GM19238 (cell line): ENCODE measurements at regions not wholly inside any gene's neighbourhood (a gene's known extent, or its start where the extent isn't known, plus 50 kb on each side); places are given as distances from the start of the nearest gene placed in this dataset.

Experiments
- DNase-seq: peaks from one replicate; pipeline ENCODE4 v3.0.0; 2011; ENCODE audit warnings: low spot score; ENCODE audit not compliant: insufficient read length

GRCh38 chr11:19661827-19662226 lies 50.8 kb upstream of the NAV2 start:
- no peak for DNase-seq

- DNase-seq: peak; percentile 62
These were observed 52.6 kb upstream of the NAV2 start for GRCh38 chr11:19660076-19660475.

- DNase-seq: no peak
These were observed 53.1 kb upstream of the NAV2 start for GRCh38 chr11:19659529-19659928.

DNA sequence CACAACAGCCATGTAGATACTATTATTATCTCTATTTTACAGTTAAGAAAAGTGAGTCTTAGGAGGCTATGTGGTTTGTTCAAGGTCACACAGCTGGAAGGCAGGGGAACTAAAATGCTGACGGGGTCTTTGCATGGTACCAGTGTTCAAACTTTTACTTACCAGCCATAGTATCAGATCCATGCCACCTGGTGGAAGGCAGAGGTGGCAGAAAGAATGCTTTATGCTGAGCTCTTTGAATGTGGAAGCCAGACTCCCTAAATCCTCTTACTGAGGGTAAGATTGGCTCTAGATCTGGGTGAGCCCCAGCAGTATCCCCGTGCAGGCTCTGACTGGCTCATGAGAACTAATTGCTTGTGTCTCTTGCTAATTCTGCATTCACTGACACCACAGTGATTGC lies 54.3 kb upstream of the NAV2 start:
- no peak for DNase-seq

GRCh38 chr11:19656140-19656541 lies 56.5 kb upstream of the NAV2 start:
- no peak for DNase-seq

GRCh38 chr11:19652623-19653375 lies 59.8 kb upstream of the NAV2 start:
- no peak for DNase-seq

- DNase-seq: no peak
These were observed 61.0 kb upstream of the NAV2 start for GRCh38 chr11:19651653-19652052.

- DNase-seq: no peak
These were observed 61.6 kb upstream of the NAV2 start for GRCh38 chr11:19651028-19651427.

DNA sequence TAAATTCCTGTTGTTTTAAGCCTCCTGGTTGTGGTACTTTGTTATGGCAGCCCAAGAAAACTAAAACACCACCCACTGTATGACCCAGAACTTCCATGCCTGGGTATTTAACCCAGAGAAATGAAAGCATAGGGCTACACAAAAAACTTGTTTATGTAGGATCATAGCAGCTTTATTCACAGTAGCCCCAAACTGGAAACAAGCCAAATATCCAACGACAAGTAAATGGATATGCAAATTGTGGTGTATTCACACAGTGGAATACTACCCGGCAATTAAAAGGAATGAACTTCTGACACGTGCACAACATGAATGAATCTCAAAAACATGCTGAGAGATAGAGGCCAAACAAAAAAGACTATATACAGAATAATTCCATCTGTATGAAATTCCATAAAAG lies 62.2 kb upstream of the NAV2 start:
- DNase-seq: no peak

DNA sequence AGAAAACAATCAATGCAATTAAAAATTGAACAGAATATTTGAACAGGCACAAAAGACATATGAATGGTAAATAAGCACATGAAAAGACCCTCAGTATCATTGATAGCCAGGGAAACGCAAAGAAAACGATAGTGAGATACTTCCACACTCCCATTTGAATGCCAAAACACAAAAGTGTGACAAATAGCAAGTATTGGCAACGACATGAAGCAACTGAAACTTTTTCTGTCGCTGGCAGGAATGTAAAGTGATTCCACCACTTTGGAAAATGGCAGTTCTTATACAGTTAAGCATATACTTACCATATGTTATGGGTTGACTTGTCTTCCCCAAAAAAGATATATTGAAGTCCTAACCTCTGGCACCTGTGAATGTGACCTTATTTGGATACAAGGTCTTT lies 62.9 kb upstream of the NAV2 start:
- DNase-seq: no peak

- DNase-seq: no peak
These were observed 64.3 kb upstream of the NAV2 start for GRCh38 chr11:19648321-19648720.

GRCh38 chr11:19647816-19648215 lies 64.8 kb upstream of the NAV2 start:
- no peak for DNase-seq

DNA sequence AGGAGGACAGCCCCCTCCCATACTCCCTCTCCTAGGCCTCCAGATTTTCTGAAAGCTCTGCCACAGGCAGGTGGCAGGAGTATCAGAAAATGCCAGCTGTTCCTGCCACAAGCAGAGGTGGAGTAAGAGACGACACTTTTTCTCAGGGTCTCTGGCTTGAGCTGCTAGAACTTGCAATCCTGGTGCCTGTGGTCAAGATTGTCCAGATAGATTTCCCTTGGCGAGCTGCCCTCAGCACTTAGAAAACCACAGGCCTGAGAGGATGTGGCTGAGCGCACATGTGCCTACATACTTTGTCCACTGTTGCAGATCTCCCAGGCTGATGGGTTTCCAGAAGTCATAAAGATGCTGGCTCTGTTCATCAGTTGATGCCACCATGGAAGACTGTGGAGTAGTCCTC lies 65.7 kb upstream of the NAV2 start:
- DNase-seq: no peak

GRCh38 chr11:19646308-19646707 lies 66.3 kb upstream of the NAV2 start:
- no peak for DNase-seq

DNA sequence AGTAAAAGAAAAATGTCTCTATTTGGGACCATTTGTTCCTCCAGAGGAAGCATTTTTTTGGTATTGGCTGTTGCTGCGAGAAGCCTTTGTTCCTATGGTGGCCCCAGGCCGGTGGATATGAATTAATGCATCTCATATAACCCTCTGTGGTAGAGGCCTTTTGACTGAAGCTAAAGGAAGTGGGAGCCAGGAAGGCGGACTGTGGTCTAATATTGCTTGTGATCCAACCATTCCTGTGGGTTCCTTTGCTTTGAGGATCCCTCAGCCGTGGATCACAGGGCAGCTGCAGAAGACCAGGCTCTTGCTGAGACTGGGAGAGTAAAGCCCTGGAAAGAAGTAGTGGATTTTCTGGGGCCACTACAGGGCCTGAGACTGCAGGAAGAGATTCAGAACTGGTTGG lies 68.3 kb upstream of the NAV2 start:
- no peak for DNase-seq

DNA sequence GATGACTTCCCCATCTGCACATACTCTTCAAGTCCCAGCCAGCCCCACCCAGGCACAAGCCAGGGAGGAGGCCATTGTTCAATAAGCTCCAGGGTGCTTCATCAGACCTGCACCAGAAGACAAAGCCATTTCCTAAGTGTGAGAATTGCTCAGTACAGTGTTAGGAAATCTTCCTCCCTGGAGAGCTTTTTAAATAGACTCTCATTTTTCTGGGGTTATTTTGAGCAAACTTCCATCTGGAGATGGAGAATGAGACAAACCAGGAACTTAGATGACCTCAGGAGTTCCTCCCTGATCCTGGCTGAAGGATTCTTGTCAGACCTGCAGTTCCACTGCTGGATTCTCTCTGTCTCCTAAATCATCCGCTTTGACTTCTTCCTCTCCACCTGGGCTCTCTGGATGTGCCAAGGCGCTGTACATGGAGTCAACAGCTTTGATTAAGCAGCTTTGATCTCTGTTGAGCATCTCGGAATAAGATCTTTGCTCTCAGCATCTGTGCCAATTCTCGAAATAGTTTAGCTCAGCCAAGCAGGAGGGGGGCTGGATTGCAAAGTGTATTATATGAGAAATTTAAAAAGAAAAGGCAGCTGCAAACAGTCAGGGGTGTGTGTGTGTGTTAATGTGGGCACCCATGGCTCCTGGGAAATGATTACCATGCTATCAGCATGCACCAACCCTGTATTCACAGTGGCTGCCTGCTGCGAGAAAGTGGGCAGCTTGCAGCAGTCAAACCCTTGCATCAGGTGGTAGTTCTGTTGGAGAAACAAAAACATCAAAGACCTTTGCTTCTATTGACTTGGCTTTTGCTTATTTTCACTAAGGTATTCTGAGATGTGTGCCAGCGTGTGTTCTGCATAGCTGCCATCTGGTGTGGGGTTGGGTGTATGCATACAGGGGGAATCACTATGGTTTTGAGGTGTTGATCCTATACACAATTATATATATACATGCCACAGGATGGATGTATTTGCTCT lies 70.2 kb upstream of the NAV2 start:
- no peak for DNase-seq

GRCh38 chr11:19639603-19640105 lies 73.0 kb upstream of the NAV2 start:
- no peak for DNase-seq

DNA sequence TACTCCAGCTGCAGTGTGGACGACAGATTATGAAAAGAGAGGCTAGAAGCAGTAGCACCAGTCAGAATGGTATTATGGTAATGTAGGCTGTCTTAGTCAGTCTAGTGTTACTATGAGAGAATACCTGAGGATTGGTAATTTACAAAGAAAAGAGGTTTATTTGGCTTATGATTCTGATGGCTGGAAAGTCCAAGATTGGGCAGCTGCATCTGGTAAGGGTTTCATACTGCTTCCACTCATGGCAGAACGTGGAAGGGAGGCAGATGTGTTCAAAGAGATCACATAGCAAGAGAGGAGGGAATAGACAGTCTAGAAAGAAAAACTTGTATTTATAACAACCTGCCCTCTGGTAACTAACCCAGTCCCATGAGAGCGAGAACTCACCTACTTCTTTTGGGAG lies 77.3 kb upstream of the NAV2 start:
- DNase-seq: no peak

DNA sequence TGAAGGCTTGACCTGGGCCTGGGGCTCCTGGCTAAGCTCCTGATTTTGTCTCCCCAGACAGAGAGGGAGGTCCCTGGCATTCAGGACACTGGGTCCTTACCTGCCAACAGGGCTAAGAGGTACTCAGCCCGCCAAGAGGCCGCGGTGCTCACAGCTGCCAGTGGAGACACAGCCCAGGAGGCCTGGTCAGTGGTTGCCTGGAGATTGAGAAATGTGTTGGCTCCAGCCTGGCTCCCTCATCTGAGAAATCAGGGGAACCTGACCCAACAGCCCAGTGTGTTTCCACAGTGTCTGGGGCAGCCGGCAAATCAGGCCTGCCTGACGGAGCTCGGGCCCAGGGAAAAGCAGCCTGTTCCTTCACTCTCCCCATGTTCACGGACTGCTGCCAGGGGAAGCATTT lies 79.4 kb upstream of the NAV2 start:
- no peak for DNase-seq

GRCh38 chr11:19632499-19632834 lies 80.2 kb upstream of the NAV2 start:
- no peak for DNase-seq

GRCh38 chr11:19631712-19632498 lies 80.7 kb upstream of the NAV2 start:
- no peak for DNase-seq

DNA sequence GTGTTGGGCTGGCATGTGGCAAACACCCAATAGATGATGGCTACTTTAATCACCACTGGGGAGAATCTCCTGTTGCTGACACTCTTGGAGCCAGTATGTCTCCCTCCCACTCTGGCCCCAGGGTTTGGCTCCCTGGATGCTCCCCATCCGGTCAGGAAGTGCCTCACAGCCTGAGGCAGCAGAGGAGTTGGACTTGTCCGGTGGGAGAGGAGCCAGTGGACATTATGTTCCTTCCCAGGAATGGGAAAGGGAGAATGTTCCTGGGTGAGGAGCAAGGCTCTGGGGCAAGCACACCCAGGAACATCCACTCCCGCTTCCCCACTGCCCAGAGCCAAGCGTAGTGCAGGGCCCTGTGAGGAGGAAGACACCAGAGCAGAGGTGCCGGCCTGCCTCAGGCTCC lies 84.6 kb upstream of the NAV2 start:
- no peak for DNase-seq
